C4-2B (cell line): ENCODE measurements at regions not wholly inside any gene's neighbourhood (a gene's known extent, or its start where the extent isn't known, plus 50 kb on each side); places are given as distances from the start of the nearest gene placed in this dataset.
"Not testable (repeated sequence)": the region's sequence is repeated elsewhere in the genome, so short reads cannot be mapped to it uniquely, and the experiment has no call there.

Experiments used
- H3K27ac ChIP-seq: fragments of 450-650 bp; 2 replicates; pipeline ENCODE4 v1.5.1; 2017
- CTCF ChIP-seq: fragments of 450-650 bp; conservative IDR thresholded peaks from 2 replicates; pipeline ENCODE4 v1.5.1; 2017; ENCODE audit warnings: mild to moderate bottlenecking
- ZFX ChIP-seq: fragments of 450-650 bp; IDR thresholded peaks from 2 replicates; pipeline ENCODE4 v1.6.1; 2017

- H3K27ac ChIP-seq: no peak overlapping the region
- TF ChIP-seq CTCF (no peak), ZFX (no peak)
Observed at GRCh38 chr13:112161521-112162301, 94.8 kb downstream of the SOX1 start.

GRCh38 chr13:112163691-112164660, 97.0 kb downstream of the SOX1 start:
- H3K27ac ChIP-seq: not testable (repeated sequence)

- TF ChIP-seq ZFX (no peak), CTCF (no peak)
Observed at GRCh38 chr13:112165712-112166111, 98.8 kb downstream of the SOX1 start.

GRCh38 chr13:112168761-112169160, 101.8 kb downstream of the SOX1 start:
- H3K27ac ChIP-seq: no peak overlapping the region
- TF ChIP-seq ZFX (no peak), CTCF (no peak)

More at GRCh38 chr13:112165712-112166111, 98.8 kb downstream of the SOX1 start:
- H3K27ac ChIP-seq: no peak overlapping the region

- TF ChIP-seq ZFX: no peak
- TF ChIP-seq CTCF: no peak
- no peak overlapping the region for H3K27ac ChIP-seq
Observed at GRCh38 chr13:112169941-112170822, 103.2 kb downstream of the SOX1 start.

GRCh38 chr13:112170823-112171569, 104.0 kb downstream of the SOX1 start:
- TF ChIP-seq ZFX (no peak), CTCF (no peak)

GRCh38 chr13:112171570-112171965, 104.6 kb downstream of the SOX1 start:
- H3K27ac ChIP-seq: no peak overlapping the region
- TF ChIP-seq CTCF (no peak), ZFX (no peak)

More at GRCh38 chr13:112170823-112171569, 104.0 kb downstream of the SOX1 start:
- no peak overlapping the region for H3K27ac ChIP-seq
